ENCODE measurements at regions not wholly inside any gene's neighbourhood (a gene's known extent, or its start where the extent isn't known, plus 50 kb on each side); places are given as distances from the start of the nearest gene placed in this dataset.

DNA sequence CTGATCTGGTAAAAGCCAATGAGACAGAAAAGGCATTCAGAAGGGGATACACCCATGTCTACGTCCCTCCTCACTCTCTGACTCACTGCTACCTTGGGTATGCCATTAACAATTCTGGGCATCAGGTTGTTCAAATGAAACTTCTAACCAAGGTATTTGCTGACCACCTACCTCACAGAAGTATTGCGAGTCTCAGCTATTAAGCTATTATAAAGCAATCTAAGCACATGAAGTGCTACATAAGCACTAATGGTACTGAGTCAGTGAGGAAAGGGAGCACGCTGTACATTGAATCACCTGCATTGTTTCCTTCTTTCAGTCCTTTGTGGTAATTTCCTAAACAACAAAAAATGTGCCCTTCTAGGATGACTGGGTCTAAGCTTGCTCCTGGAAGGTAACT, 62.8 kb upstream of the CCDC91 start:
- Histone ChIP-seq H3K36me3 (replicated peaks in 1 of 2; ENCODE audit: control insufficient read depth in 1 of 2, insufficient read depth in 2 of 2, low read length in 2 of 2) (no peaks in the 10 kb centered on the region), H3K27ac (ENCODE audit: extremely low read length, insufficient read depth, low read length) (no peak overlapping the region), H3K9me3 (ENCODE audit: low read length) (no peaks in the 10 kb centered on the region), H3K27me3 (ENCODE audit: control insufficient read depth in 1 of 2, insufficient read depth in 2 of 2, low read length in 2 of 2) (no peaks in the 10 kb centered on the region), H3K9ac (ENCODE audit: insufficient read depth, low read depth, low read length) (no peak overlapping the region), H3K4me3 (replicated peaks in 1 of 3; ENCODE audit: insufficient read depth in 1 of 3, low read depth in 2 of 3, low read length in 3 of 3) (no peak overlapping the region), H3K4me1 (ENCODE audit: insufficient read depth, low read length) (no peaks in the 10 kb centered on the region), H4K20me1 (ENCODE audit: insufficient read depth, low read length) (no peaks in the 10 kb centered on the region), H3K79me2 (ENCODE audit: insufficient read depth, low read length) (no peaks in the 10 kb centered on the region), H3K4me2 (ENCODE audit: low read depth, low read length) (no peak overlapping the region), H2AFZ (ENCODE audit: low read length) (no peak overlapping the region)
- TF ChIP-seq ZNF263 (CRISPR knock-in tag; IDR thresholded peaks at IDR 0.05) (no peak), SCMH1 (CRISPR knock-in tag; IDR thresholded peaks at IDR 0.05; ENCODE audit: borderline replicate concordance) (no peak), SRSF4 (IDR thresholded peaks at IDR 0.05; ENCODE audit: low read depth, low read length, poor library complexity, severe bottlenecking) (no peak)
- BruUV-seq (replicated peaks): no TSS peak
- intact Hi-C loops (cut with micrococcal nuclease; ENCODE audit: unreplicated experiment): no loop called here
- ATAC-seq: no peak
- CTCF ChIA-PET (ENCODE audit: low intra/inter-chr PET ratio, low total read pairs): no interaction called here
- POLR2A ChIA-PET: no interaction called here
- 0% methylated on average over 3 of the region's 3 CpGs for WGBS (ENCODE audit: low lambda C conversion rate)
- in situ Hi-C loops (cut with HindIII; ENCODE audit: extremely low pct_ligation_motif_present, low pct_unique_long_range_greater_than_20kb): no loop called here
- no peak for DNase-seq (ENCODE audit: low spot score)
- FAIRE-seq: no peak

DNA sequence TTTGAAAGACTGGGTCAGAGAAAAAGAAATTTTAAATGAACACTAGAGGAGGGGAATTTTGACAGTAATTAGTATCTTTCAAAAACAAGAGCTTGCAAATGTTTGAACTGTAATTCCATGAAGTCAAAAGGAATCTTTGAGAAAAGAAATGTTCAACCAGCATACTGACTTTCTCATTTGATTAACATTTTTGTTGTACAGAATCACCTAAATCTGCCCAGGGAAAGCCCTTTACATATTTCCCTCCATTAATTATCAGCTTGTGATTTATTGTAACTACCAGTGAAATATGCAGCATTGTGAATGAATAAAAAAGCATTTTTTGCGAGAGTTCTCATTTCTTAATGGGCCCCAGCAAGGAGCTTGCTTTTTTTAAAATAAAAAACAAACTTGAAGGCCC, 61.2 kb upstream of the CCDC91 start:
- Histone ChIP-seq H3K27me3 (ENCODE audit: control insufficient read depth in 1 of 2, insufficient read depth in 2 of 2, low read length in 2 of 2) (no peaks in the 10 kb centered on the region; a peak in 1 of 5 replicates), H3K27ac (ENCODE audit: extremely low read length, insufficient read depth, low read length) (no peak overlapping the region), H3K36me3 (replicated peaks in 1 of 2; ENCODE audit: control insufficient read depth in 1 of 2, insufficient read depth in 2 of 2, low read length in 2 of 2) (no peaks in the 10 kb centered on the region), H3K9ac (ENCODE audit: insufficient read depth, low read depth, low read length) (no peak overlapping the region), H2AFZ (ENCODE audit: low read length) (no peak overlapping the region), H3K4me2 (ENCODE audit: low read depth, low read length) (no peak overlapping the region), H4K20me1 (ENCODE audit: insufficient read depth, low read length) (no peaks in the 10 kb centered on the region), H3K4me3 (replicated peaks in 1 of 3; ENCODE audit: insufficient read depth in 1 of 3, low read depth in 2 of 3, low read length in 3 of 3) (no peak overlapping the region), H3K79me2 (ENCODE audit: insufficient read depth, low read length) (no peaks in the 10 kb centered on the region), H3K4me1 (ENCODE audit: insufficient read depth, low read length) (no peaks in the 10 kb centered on the region), H3K9me3 (ENCODE audit: low read length) (no peaks in the 10 kb centered on the region)
- POLR2A ChIA-PET: no interaction called here
- no peak for ATAC-seq
- intact Hi-C loops (cut with micrococcal nuclease; ENCODE audit: unreplicated experiment) (no loop called here), in situ Hi-C loops (cut with HindIII; ENCODE audit: extremely low pct_ligation_motif_present, low pct_unique_long_range_greater_than_20kb) (no loop called here)
- TF ChIP-seq SAP130 (CRISPR knock-in tag; IDR thresholded peaks at IDR 0.05; ENCODE audit: low read depth) (no peak), MYC (CRISPR knock-in tag; IDR thresholded peaks at IDR 0.05; ENCODE audit: borderline replicate concordance) (no peak), SP5 (CRISPR knock-in tag; IDR thresholded peaks at IDR 0.05; ENCODE audit: borderline replicate concordance, low read depth) (no peak), ESRRA (CRISPR knock-in tag; IDR thresholded peaks at IDR 0.05; ENCODE audit: low read depth) (no peak), ZFP41 (CRISPR knock-in tag; IDR thresholded peaks at IDR 0.05; ENCODE audit: borderline replicate concordance) (no peak)
- TF ChIP-seq, protein P1, sequence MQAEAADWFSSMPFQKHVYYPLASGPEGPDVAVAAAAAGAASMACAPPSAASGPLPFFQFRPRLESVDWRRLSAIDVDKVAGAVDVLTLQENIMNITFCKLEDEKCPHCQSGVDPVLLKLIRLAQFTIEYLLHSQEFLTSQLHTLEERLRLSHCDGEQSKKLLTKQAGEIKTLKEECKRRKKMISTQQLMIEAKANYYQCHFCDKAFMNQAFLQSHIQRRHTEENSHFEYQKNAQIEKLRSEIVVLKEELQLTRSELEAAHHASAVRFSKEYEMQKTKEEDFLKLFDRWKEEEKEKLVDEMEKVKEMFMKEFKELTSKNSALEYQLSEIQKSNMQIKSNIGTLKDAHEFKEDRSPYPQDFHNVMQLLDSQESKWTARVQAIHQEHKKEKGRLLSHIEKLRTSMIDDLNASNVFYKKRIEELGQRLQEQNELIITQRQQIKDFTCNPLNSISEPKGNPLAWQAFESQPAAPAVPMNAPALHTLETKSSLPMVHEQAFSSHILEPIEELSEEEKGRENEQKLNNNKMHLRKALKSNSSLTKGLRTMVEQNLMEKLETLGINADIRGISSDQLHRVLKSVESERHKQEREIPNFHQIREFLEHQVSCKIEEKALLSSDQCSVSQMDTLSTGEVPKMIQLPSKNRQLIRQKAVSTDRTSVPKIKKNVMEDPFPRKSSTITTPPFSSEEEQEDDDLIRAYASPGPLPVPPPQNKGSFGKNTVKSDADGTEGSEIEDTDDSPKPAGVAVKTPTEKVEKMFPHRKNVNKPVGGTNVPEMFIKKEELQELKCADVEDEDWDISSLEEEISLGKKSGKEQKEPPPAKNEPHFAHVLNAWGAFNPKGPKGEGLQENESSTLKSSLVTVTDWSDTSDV (CRISPR knock-in tag; IDR thresholded peaks at IDR 0.05): no peak
- FAIRE-seq: no peak
- no peak for DNase-seq (ENCODE audit: low spot score)
- BruUV-seq (replicated peaks): no TSS peak
- CTCF ChIA-PET (ENCODE audit: low intra/inter-chr PET ratio, low total read pairs): no interaction called here
- 0% methylated on average over 1 of the region's 1 CpG for WGBS (ENCODE audit: low lambda C conversion rate)
